HEK293T (cell line): ENCODE measurements at regions not wholly inside any gene's neighbourhood (a gene's known extent, or its start where the extent isn't known, plus 50 kb on each side); places are given as distances from the start of the nearest gene placed in this dataset.

Experiments used
- ARNT ChIP-seq: fragments of 450-650 bp; IDR thresholded peaks from 2 replicates; pipeline ENCODE4 v1.6.1; 2017; ENCODE audit warnings: mild to moderate bottlenecking
- BHLHE40 ChIP-seq: fragments of 450-650 bp; IDR thresholded peaks from 2 replicates; pipeline ENCODE4 v1.6.1; 2016; ENCODE audit warnings: mild to moderate bottlenecking, moderate library complexity, borderline replicate concordance
- ELF4 ChIP-seq: fragments of 450-650 bp; IDR thresholded peaks from 2 replicates; pipeline ENCODE4 v1.6.1; 2017; ENCODE audit warnings: antibody characterized with exemption
- FOXA1 ChIP-seq: fragments of 450-650 bp; IDR thresholded peaks from 2 replicates; pipeline ENCODE4 v1.6.1; 2016; ENCODE audit warnings: mild to moderate bottlenecking
- TARDBP ChIP-seq: fragments of 450-650 bp; IDR thresholded peaks from 2 replicates; pipeline ENCODE4 v1.6.1; 2016

DNA sequence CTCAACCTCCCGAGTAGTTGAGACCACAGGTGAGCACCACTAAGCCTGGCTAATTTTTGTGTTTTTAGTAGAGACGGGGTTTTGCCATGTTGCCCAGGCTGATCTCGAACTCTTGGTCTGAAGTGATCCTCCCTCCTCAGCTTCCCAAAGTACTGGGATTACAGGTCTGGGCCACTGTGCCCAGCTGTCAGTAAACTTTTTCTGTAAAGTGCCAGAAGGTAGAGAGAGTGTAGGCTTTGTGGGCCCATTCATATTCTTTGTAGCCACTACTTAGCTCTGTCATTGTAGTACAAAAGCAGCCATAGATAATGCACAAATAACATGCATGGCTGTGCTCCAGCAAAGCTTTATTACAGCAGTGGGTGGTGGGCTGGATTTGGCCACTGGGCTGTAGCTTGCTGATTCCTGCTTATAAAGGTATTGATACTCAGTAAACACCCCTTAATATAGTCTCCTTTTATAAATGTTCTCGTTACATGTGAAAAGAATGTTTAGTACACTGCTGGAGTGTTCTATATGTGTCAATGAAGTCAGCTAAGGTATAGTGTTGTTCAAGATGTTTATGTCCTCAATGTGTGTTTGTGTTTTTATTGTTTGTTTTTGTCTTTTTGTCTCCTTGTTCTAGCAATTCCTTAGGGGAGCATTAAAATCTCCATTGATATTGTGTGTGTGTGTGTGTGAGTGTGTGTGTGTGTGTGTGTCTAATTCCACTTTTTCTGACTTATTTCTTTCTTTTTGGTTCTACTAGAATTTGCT, 644.7 kb upstream of the DPP6 start:
- no peak for TF ChIP-seq BHLHE40
- TF ChIP-seq TARDBP = no peak
- no peak for TF ChIP-seq ELF4
- no peak for TF ChIP-seq FOXA1
- TF ChIP-seq ARNT = no peak
